HFFc6 (cell line): ENCODE measurements at regions not wholly inside any gene's neighbourhood (a gene's known extent, or its start where the extent isn't known, plus 50 kb on each side); places are given as distances from the start of the nearest gene placed in this dataset.

Source experiments
- DNase-seq: peaks from one replicate; pipeline ENCODE4 v3.0.0-alpha.2; 2018
- H3K27ac Mint-ChIP-seq: 2 replicates; pipeline ENCODE4 v1.8.0; 2020; ENCODE audit warnings: mild to moderate bottlenecking, mixed read lengths
- H3K27me3 Mint-ChIP-seq: 2 replicates; pipeline ENCODE4 v1.8.0; 2021; ENCODE audit warnings: mild to moderate bottlenecking, moderate library complexity, mixed read lengths; ENCODE audit not compliant: insufficient read depth
- H3K36me3 Mint-ChIP-seq: 2 replicates; pipeline ENCODE4 v1.8.0; 2021; ENCODE audit warnings: low read depth, mixed read lengths
- H3K4me1 Mint-ChIP-seq: 2 replicates; pipeline ENCODE4 v1.8.0; 2020; ENCODE audit warnings: low read depth, mixed read lengths
- H3K4me3 Mint-ChIP-seq: 2 replicates; pipeline ENCODE4 v1.8.0; 2020; ENCODE audit warnings: mild to moderate bottlenecking, moderate library complexity, mixed read lengths
- H3K9me3 Mint-ChIP-seq: 2 replicates; pipeline ENCODE4 v1.8.0; 2020; ENCODE audit warnings: mild to moderate bottlenecking, mixed read lengths
- CTCF ChIP-seq: fragments of 200-600 bp; sonication (generic); IDR thresholded peaks from 2 replicates; pipeline ENCODE4 v1.5.0; 2021; ENCODE audit warnings: antibody characterized with exemption, mild to moderate bottlenecking

GRCh38 chr1:188514917-188515316 is 1686.2 kb downstream of the PLA2G4A start:
- H3K4me3 Mint-ChIP-seq: no peak overlapping the region
- no peak for TF ChIP-seq CTCF
- no peak overlapping the region for H3K27ac Mint-ChIP-seq
- H3K36me3 Mint-ChIP-seq: no peaks in the 10 kb centered on the region; the same call in 1 of the 2 replicates
- no peaks in the 10 kb centered on the region for H3K4me1 Mint-ChIP-seq
- H3K9me3 Mint-ChIP-seq: peaks cover 19% of the 10 kb centered on the region
- no peaks in the 10 kb centered on the region for H3K27me3 Mint-ChIP-seq
- no peak for DNase-seq

DNA sequence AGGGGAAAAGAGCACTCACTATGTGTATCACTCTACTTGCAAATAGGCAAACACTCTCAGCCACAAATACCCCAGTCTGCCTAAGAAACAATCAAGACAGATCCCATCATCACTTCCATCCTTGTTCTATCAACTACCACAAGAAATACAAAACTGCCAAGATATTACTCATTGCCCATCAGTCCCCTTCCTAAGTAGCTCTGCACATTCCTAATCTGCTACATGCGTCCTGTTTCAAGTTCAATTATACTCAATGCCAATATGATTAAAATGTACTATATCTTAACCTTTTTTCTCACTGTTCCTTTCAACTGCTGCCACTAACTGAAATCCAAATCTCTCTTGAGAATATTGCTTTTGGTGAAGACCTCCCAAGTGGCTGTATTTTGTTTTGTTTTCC is 1688.4 kb downstream of the PLA2G4A start:
- H3K27ac Mint-ChIP-seq: no peak overlapping the region
- H3K27me3 Mint-ChIP-seq: no peaks in the 10 kb centered on the region
- no peak for TF ChIP-seq CTCF
- H3K36me3 Mint-ChIP-seq: no peaks in the 10 kb centered on the region
- no peak overlapping the region for H3K4me3 Mint-ChIP-seq
- peaks cover 17% of the 10 kb centered on the region for H3K9me3 Mint-ChIP-seq
- DNase-seq: no peak
- H3K4me1 Mint-ChIP-seq: no peaks in the 10 kb centered on the region

GRCh38 chr1:188551176-188551575 is 1722.4 kb downstream of the PLA2G4A start:
- H3K36me3 Mint-ChIP-seq: no peaks in the 10 kb centered on the region
- H3K27me3 Mint-ChIP-seq: no peaks in the 10 kb centered on the region
- TF ChIP-seq CTCF: no peak
- H3K9me3 Mint-ChIP-seq: peaks cover 25% of the 10 kb centered on the region
- no peaks in the 10 kb centered on the region for H3K4me1 Mint-ChIP-seq
- no peak overlapping the region for H3K27ac Mint-ChIP-seq
- DNase-seq: no peak
- H3K4me3 Mint-ChIP-seq: no peak overlapping the region

GRCh38 chr1:188557053-188557452 is 1728.3 kb downstream of the PLA2G4A start:
- DNase-seq: no peak
- H3K27ac Mint-ChIP-seq: no peak overlapping the region
- no peaks in the 10 kb centered on the region; the same call in 1 of the 2 replicates for H3K9me3 Mint-ChIP-seq
- TF ChIP-seq CTCF: no peak
- H3K27me3 Mint-ChIP-seq: no peaks in the 10 kb centered on the region
- no peaks in the 10 kb centered on the region for H3K4me1 Mint-ChIP-seq
- H3K36me3 Mint-ChIP-seq: no peaks in the 10 kb centered on the region
- H3K4me3 Mint-ChIP-seq: no peak overlapping the region

DNA sequence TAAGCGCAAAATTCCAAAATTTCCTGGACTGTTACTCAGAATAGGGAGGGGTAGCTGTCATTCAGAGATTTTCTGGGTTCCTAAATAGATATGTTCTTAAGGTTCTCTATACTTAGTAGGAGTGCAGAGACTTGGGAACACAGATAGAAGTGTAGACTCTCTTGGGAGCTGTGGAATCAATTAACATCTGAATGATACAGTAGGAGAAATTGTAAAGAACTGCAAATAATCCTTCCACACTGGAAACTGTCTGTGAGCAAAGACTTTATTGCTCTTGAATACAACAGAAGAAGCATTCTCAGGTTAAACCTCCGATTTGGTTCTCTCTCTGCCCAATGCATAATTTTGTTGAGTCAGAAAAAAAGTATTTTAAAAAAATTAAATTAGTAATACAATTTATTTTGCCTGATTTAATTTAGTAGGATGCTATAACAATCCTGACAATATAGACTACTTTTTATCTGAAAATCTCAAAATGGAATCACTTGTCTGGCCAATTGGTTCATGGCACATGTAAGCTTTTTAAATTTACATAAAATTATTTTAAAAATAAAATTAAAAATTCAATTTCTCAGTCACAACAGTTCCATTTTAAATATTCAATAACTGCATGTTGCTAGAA is 1754.3 kb downstream of the PLA2G4A start:
- no peaks in the 10 kb centered on the region for H3K4me1 Mint-ChIP-seq
- no peak overlapping the region for H3K4me3 Mint-ChIP-seq
- DNase-seq: no peak
- H3K36me3 Mint-ChIP-seq: no peaks in the 10 kb centered on the region
- no peak overlapping the region for H3K27ac Mint-ChIP-seq
- H3K27me3 Mint-ChIP-seq: no peaks in the 10 kb centered on the region; the same call in 1 of the 2 replicates
- peaks cover 8% of the 10 kb centered on the region; the same call in 1 of the 2 replicates for H3K9me3 Mint-ChIP-seq
- no peak for TF ChIP-seq CTCF
